H1 (cell line): ENCODE measurements at regions not wholly inside any gene's neighbourhood (a gene's known extent, or its start where the extent isn't known, plus 50 kb on each side); places are given as distances from the start of the nearest gene placed in this dataset.

Source experiments
- FOSL1 ChIP-seq: IDR thresholded peaks from 2 replicates; pipeline ENCODE4 v1.6.1; 2011; ENCODE audit warnings: mild to moderate bottlenecking, low read depth, low read length, moderate library complexity; ENCODE audit not compliant: insufficient read depth
- HDAC2 ChIP-seq, 2 experiments: fragments of 300-600 bp in 1 of 2; sonication (generic) in 1 of 2; IDR thresholded peaks; 2 replicates each; pipeline ENCODE4 v1.6.1; 2011 to 2012; ENCODE audit warnings: low read depth in 2 of 2, low read length in 2 of 2, mild to moderate bottlenecking in 2 of 2, moderate library complexity in 2 of 2, borderline replicate concordance in 1 of 2, inconsistent platforms in 1 of 2
- KDM4A ChIP-seq: IDR thresholded peaks from one replicate; pipeline ENCODE4 v1.7.1; 2012; ENCODE audit warnings: low read depth, mild to moderate bottlenecking, moderate library complexity, low read length, inconsistent platforms; ENCODE audit not compliant: severe bottlenecking
- PHF8 ChIP-seq: fragments of 200-600 bp; sonication (generic); conservative IDR thresholded peaks from 2 replicates; pipeline ENCODE4 v1.7.1; 2012; ENCODE audit warnings: low read depth, mild to moderate bottlenecking, inconsistent platforms, low read length, moderate library complexity
- SIX5 ChIP-seq: IDR thresholded peaks from 2 replicates; pipeline ENCODE4 v1.6.1; 2011; ENCODE audit warnings: mild to moderate bottlenecking, low read depth, low read length

- no peak for TF ChIP-seq FOSL1
- TF ChIP-seq KDM4A: no peak
- TF ChIP-seq HDAC2 (IDR thresholded peaks at IDR 0.05; ENCODE audit: borderline replicate concordance in 1 of 2, low read depth in 2 of 2, low read length in 2 of 2): no peak
- TF ChIP-seq PHF8: no peak
- no peak for TF ChIP-seq SIX5
Observed at GRCh38 chr3:168736202-168736601, 640.5 kb upstream of the GOLIM4 start (continued).
